Ishikawa (cell line): ENCODE measurements at regions not wholly inside any gene's neighbourhood (a gene's known extent, or its start where the extent isn't known, plus 50 kb on each side); places are given as distances from the start of the nearest gene placed in this dataset.

Experiments used
- CEBPB ChIP-seq: IDR thresholded peaks from 2 replicates; pipeline ENCODE4 v1.6.1; 2012
- CREB1 ChIP-seq: IDR thresholded peaks from 2 replicates; pipeline ENCODE4 v1.6.1; 2012; ENCODE audit warnings: low read depth
- EGR1 ChIP-seq: IDR thresholded peaks from 2 replicates; pipeline ENCODE4 v1.6.1; 2012
- EP300 ChIP-seq: IDR thresholded peaks from 2 replicates; pipeline ENCODE4 v1.6.1; 2012; ENCODE audit warnings: borderline replicate concordance
- FOXM1 ChIP-seq: IDR thresholded peaks from 2 replicates; pipeline ENCODE4 v1.6.1; 2012; ENCODE audit warnings: low read depth, borderline replicate concordance
- NFIC ChIP-seq: IDR thresholded peaks from 2 replicates; pipeline ENCODE4 v1.6.1; 2012
- RAD21 ChIP-seq: IDR thresholded peaks from 2 replicates; pipeline ENCODE4 v1.6.1; 2012; ENCODE audit warnings: low read depth
- TAF1 ChIP-seq: IDR thresholded peaks from 2 replicates; pipeline ENCODE4 v1.6.1; 2012; ENCODE audit warnings: low read depth, mild to moderate bottlenecking
- TCF12 ChIP-seq: IDR thresholded peaks from 2 replicates; pipeline ENCODE4 v1.6.1; 2012; ENCODE audit warnings: low read depth
- TEAD4 ChIP-seq: IDR thresholded peaks from 2 replicates; pipeline ENCODE4 v1.6.1; 2012
- USF1 ChIP-seq: IDR thresholded peaks from 2 replicates; pipeline ENCODE4 v1.6.1; 2012
- YY1 ChIP-seq: IDR thresholded peaks from 2 replicates; pipeline ENCODE4 v1.6.1; 2012; ENCODE audit warnings: low read depth
- ZBTB7A ChIP-seq: IDR thresholded peaks from 2 replicates; pipeline ENCODE4 v1.6.1; 2012; ENCODE audit warnings: low read depth
- TF ChIP-seq, protein P1 (sequence below): IDR thresholded peaks from 2 replicates; pipeline ENCODE4 v1.6.1; 2012
- TF ChIP-seq, protein P2 (sequence below): IDR thresholded peaks from 2 replicates; pipeline ENCODE4 v1.6.1; 2012; ENCODE audit warnings: low read depth, mild to moderate bottlenecking

GRCh38 chr12:46516238-46516932, 143.8 kb upstream of the SLC38A2 start:
- TF ChIP-seq, protein P1, sequence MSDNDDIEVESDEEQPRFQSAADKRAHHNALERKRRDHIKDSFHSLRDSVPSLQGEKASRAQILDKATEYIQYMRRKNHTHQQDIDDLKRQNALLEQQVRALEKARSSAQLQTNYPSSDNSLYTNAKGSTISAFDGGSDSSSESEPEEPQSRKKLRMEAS = no peak
- TF ChIP-seq USF1 (no peak), RAD21 (no peak), FOXM1 (no peak), ZBTB7A (no peak), TEAD4 (no peak), EP300 (no peak), CEBPB (no peak), NFIC (no peak), CREB1 (no peak), TCF12 (no peak), TAF1 (no peak), EGR1 (no peak)
- TF ChIP-seq, protein P2, sequence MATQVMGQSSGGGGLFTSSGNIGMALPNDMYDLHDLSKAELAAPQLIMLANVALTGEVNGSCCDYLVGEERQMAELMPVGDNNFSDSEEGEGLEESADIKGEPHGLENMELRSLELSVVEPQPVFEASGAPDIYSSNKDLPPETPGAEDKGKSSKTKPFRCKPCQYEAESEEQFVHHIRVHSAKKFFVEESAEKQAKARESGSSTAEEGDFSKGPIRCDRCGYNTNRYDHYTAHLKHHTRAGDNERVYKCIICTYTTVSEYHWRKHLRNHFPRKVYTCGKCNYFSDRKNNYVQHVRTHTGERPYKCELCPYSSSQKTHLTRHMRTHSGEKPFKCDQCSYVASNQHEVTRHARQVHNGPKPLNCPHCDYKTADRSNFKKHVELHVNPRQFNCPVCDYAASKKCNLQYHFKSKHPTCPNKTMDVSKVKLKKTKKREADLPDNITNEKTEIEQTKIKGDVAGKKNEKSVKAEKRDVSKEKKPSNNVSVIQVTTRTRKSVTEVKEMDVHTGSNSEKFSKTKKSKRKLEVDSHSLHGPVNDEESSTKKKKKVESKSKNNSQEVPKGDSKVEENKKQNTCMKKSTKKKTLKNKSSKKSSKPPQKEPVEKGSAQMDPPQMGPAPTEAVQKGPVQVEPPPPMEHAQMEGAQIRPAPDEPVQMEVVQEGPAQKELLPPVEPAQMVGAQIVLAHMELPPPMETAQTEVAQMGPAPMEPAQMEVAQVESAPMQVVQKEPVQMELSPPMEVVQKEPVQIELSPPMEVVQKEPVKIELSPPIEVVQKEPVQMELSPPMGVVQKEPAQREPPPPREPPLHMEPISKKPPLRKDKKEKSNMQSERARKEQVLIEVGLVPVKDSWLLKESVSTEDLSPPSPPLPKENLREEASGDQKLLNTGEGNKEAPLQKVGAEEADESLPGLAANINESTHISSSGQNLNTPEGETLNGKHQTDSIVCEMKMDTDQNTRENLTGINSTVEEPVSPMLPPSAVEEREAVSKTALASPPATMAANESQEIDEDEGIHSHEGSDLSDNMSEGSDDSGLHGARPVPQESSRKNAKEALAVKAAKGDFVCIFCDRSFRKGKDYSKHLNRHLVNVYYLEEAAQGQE = no peak

DNA sequence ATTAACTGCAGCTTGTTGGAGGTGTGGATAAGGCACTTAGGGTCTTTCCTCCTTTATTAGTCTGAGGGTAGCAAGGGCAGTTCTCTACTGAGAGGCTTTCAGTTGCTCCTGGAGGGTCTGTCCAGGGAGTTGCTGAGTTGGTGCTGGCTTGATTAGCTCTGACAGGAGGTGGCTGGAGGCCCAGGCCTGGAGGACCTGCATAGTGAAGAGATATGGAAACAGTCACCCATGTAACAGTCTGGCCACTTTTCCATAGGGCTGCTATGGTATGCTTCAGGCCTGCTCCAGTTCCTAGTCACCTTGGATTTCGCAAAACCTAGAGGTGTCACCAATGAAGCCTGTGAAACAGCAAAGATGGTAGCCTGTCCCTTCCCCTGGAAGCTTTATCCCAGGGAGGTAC, 143.3 kb upstream of the SLC38A2 start:
- TF ChIP-seq RAD21 = no peak

GRCh38 chr12:46514886-46515285, 142.3 kb upstream of the SLC38A2 start:
- TF ChIP-seq EGR1 = no peak
- TF ChIP-seq FOXM1 = no peak
- no peak for TF ChIP-seq TCF12

DNA sequence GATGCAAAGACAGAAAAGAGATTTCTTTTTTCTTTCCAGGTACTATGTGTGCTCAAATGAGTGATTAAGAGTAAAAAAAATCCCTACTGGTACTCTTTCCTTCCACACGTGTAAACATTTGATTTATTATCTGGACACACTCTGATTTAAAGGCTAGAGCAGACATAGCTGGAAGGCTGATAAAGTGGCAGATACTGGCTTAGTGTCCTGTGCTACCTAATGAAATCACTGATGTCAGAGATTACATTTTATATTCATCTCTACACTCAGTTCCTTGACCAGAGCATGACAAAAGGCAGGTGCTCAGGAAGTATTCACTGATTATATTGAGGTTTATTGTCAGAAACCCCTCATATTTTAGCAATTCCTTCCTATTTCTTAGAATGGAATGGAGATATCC, 136.6 kb upstream of the SLC38A2 start:
- no peak for TF ChIP-seq ZBTB7A
- no peak for TF ChIP-seq EGR1
- TF ChIP-seq, protein P2 = no peak
- no peak for TF ChIP-seq CREB1
- no peak for TF ChIP-seq TEAD4
- TF ChIP-seq, protein P1 = no peak
- TF ChIP-seq FOXM1 = no peak
- no peak for TF ChIP-seq USF1
- no peak for TF ChIP-seq EP300
- no peak for TF ChIP-seq RAD21
- no peak for TF ChIP-seq TAF1
- no peak for TF ChIP-seq TCF12
- no peak for TF ChIP-seq CEBPB
- TF ChIP-seq YY1 = no peak
- no peak for TF ChIP-seq NFIC

GRCh38 chr12:46508651-46509050, 136.1 kb upstream of the SLC38A2 start:
- TF ChIP-seq EGR1 (no peak), USF1 (no peak), YY1 (no peak), CEBPB (no peak), TAF1 (no peak), CREB1 (no peak)
- TF ChIP-seq, protein P1 = no peak

DNA sequence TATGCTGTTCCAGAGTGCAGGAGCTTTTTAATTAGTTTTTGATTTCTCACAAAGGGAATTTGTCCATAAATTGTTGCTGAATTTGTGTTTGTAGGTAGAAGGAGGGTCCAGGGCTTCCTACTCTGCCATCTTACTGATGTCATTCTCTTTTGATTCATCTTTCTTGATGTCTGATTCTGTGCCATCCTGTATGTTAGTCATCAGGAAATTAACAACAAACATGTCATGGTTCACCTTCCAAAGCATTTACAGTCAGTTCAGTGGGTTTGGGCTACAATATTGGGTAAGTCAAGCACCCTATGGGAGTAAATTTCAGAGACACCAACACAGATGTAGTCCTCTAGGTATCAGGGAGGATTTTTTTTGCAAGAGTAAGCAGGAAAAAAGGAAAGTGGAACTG, 135.2 kb upstream of the SLC38A2 start:
- TF ChIP-seq USF1 = no peak
- TF ChIP-seq CREB1 = no peak
- TF ChIP-seq NFIC = no peak
- TF ChIP-seq, protein P2 = no peak
- no peak for TF ChIP-seq TAF1
- no peak for TF ChIP-seq YY1
- TF ChIP-seq RAD21 = no peak
- TF ChIP-seq TCF12 = no peak
- TF ChIP-seq EGR1 = no peak
- TF ChIP-seq CEBPB = no peak
- TF ChIP-seq TEAD4 = no peak
- TF ChIP-seq, protein P1 = no peak
- TF ChIP-seq FOXM1 = no peak
- TF ChIP-seq EP300 = no peak
- TF ChIP-seq ZBTB7A = no peak
